SK-N-SH treated with all-trans-retinoic acid at 6 μM for 48 hours (cell line): ENCODE measurements at regions not wholly inside any gene's neighbourhood (a gene's known extent, or its start where the extent isn't known, plus 50 kb on each side); places are given as distances from the start of the nearest gene placed in this dataset.

ENCODE experiments used
- ATAC-seq: fragments of 200-7000 bp; cut with Tn5 transposase; 3 replicates; pipeline ENCODE4 v1.9.1; 2020; ENCODE audit warnings: mild to moderate bottlenecking, moderate library complexity
- ARNTL ChIP-seq: fragments of 450-650 bp; formaldehyde crosslinking; IDR thresholded peaks from 2 replicates; pipeline ENCODE4 v1.5.0; 2020; ENCODE audit warnings: low read depth, mild to moderate bottlenecking, moderate library complexity, borderline replicate concordance
- BACH2 ChIP-seq: fragments of 250-450 bp; sonication (Bioruptor Pico); IDR thresholded peaks from 2 replicates; pipeline ENCODE4 v1.9.0; 2021; ENCODE audit warnings: mild to moderate bottlenecking, borderline replicate concordance
- CSDC2 ChIP-seq: fragments of 250-450 bp; sonication (Bioruptor Pico); IDR thresholded peaks from 2 replicates; pipeline ENCODE4 v1.5.0; 2020; ENCODE audit warnings: mild to moderate bottlenecking, moderate library complexity
- ESRRG ChIP-seq: fragments of 250-450 bp; sonication (Bioruptor Pico); IDR thresholded peaks from 2 replicates; pipeline ENCODE4 v1.6.1; 2021; ENCODE audit warnings: mild to moderate bottlenecking
- GLIS3 ChIP-seq: fragments of 250-450 bp; sonication (Bioruptor Pico); IDR thresholded peaks from 2 replicates; pipeline ENCODE4 v1.5.0; 2020; ENCODE audit warnings: mild to moderate bottlenecking, moderate library complexity
- ISL1 ChIP-seq: fragments of 250-450 bp; sonication (Bioruptor Pico); IDR thresholded peaks from 2 replicates; pipeline ENCODE4 v2.1.2; 2022; ENCODE audit warnings: mild to moderate bottlenecking, moderate library complexity
- OSR1 ChIP-seq: fragments of 250-450 bp; sonication (Bioruptor Pico); IDR thresholded peaks from 2 replicates; pipeline ENCODE4 v1.8.0; 2022; ENCODE audit warnings: moderate library complexity, mild to moderate bottlenecking, inconsistent platforms
- PPARA ChIP-seq: fragments of 250-450 bp; sonication (Bioruptor Pico); IDR thresholded peaks from 2 replicates; pipeline ENCODE4 v1.5.0; 2020; ENCODE audit warnings: mild to moderate bottlenecking, borderline replicate concordance
- SNAI2 ChIP-seq: fragments of 250-450 bp; sonication (Bioruptor Pico); IDR thresholded peaks from 2 replicates; pipeline ENCODE4 v1.5.0; 2020; ENCODE audit warnings: mild to moderate bottlenecking, moderate library complexity
- TCF4 ChIP-seq: fragments of 250-450 bp; sonication (Bioruptor Pico); IDR thresholded peaks from 2 replicates; pipeline ENCODE4 v1.8.0; 2021; ENCODE audit warnings: mild to moderate bottlenecking, moderate library complexity, borderline replicate concordance
- ZC3H10 ChIP-seq: fragments of 250-450 bp; sonication (Bioruptor Pico); IDR thresholded peaks from 2 replicates; pipeline ENCODE4 v1.5.1; 2021; ENCODE audit warnings: mild to moderate bottlenecking, moderate library complexity
- ZFP3 ChIP-seq: fragments of 250-450 bp; sonication (Bioruptor Pico); IDR thresholded peaks from 2 replicates; pipeline ENCODE4 v1.5.0; 2020; ENCODE audit warnings: mild to moderate bottlenecking, moderate library complexity
- ZFP30 ChIP-seq: fragments of 450-650 bp; formaldehyde crosslinking; IDR thresholded peaks from 2 replicates; pipeline ENCODE4 v1.5.0; 2022; ENCODE audit warnings: mild to moderate bottlenecking, moderate library complexity
- ZNF565 ChIP-seq: fragments of 450-650 bp; formaldehyde crosslinking; conservative IDR thresholded peaks from 2 replicates; pipeline ENCODE4 v1.5.0; 2020; ENCODE audit warnings: low read depth, mild to moderate bottlenecking, moderate library complexity
- ZNF70 ChIP-seq: fragments of 450-650 bp; formaldehyde crosslinking; IDR thresholded peaks from 2 replicates; pipeline ENCODE4 v1.5.0; 2020; ENCODE audit warnings: mild to moderate bottlenecking, moderate library complexity
- ZNF8 ChIP-seq: fragments of 450-650 bp; formaldehyde crosslinking; IDR thresholded peaks from 2 replicates; pipeline ENCODE4 v1.5.0; 2020; ENCODE audit warnings: mild to moderate bottlenecking, moderate library complexity
- TF ChIP-seq, protein P1 (sequence below): fragments of 250-450 bp; sonication (Bioruptor Pico); IDR thresholded peaks from 2 replicates; pipeline ENCODE4 v1.5.1; 2020; ENCODE audit warnings: low read depth, mild to moderate bottlenecking, moderate library complexity
- TF ChIP-seq, protein P2 (sequence below): fragments of 250-450 bp; sonication (Bioruptor Pico); IDR thresholded peaks from 2 replicates; pipeline ENCODE4 v1.8.0; 2020; ENCODE audit warnings: mild to moderate bottlenecking, moderate library complexity, borderline replicate concordance
- TF ChIP-seq, protein P3 (sequence below): fragments of 250-450 bp; sonication (Bioruptor Pico); IDR thresholded peaks from 2 replicates; pipeline ENCODE4 v1.5.1; 2021; ENCODE audit warnings: mild to moderate bottlenecking, moderate library complexity
- TF ChIP-seq, protein P4 (sequence below): fragments of 250-450 bp; sonication (Bioruptor Pico); IDR thresholded peaks from 2 replicates; pipeline ENCODE4 v1.5.0; 2020; ENCODE audit warnings: mild to moderate bottlenecking, moderate library complexity

DNA sequence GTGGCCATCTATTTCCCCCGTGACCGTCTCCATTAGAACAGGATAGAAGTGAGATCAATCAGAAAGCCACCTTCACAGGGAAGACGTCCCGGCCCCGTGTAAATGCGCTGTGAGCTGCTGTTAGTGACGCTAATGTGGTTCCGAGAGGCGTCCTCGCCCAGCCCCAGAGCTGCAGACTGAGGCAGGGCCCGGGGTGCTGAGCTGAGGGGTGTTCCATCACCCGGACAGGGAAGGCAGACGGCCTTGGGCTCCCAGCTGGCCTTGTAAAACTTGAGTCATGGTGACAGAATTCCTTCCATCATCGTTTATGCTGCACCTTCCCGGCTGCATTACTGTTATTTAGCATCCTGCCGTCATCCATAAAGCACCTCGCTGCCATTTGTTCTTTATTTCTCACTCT is 195.3 kb upstream of the CTBP2 start:
- TF ChIP-seq CSDC2 (CRISPR knock-in tag): no peak
- TF ChIP-seq ZNF70 (CRISPR knock-in tag): no peak
- TF ChIP-seq GLIS3 (CRISPR knock-in tag): no peak
- TF ChIP-seq SNAI2: no peak
- no peak for TF ChIP-seq ZNF8
- no peak for TF ChIP-seq OSR1
- TF ChIP-seq ZFP3 (CRISPR knock-in tag): no peak
- TF ChIP-seq ISL1 (CRISPR knock-in tag): no peak
- no peak for TF ChIP-seq ZNF565 (CRISPR knock-in tag)
- TF ChIP-seq PPARA: no peak
- TF ChIP-seq ARNTL (CRISPR knock-in tag): no peak
- TF ChIP-seq ESRRG (CRISPR knock-in tag): no peak
- TF ChIP-seq ZFP30 (CRISPR knock-in tag): no peak
- TF ChIP-seq BACH2: no peak
- TF ChIP-seq, protein P1, sequence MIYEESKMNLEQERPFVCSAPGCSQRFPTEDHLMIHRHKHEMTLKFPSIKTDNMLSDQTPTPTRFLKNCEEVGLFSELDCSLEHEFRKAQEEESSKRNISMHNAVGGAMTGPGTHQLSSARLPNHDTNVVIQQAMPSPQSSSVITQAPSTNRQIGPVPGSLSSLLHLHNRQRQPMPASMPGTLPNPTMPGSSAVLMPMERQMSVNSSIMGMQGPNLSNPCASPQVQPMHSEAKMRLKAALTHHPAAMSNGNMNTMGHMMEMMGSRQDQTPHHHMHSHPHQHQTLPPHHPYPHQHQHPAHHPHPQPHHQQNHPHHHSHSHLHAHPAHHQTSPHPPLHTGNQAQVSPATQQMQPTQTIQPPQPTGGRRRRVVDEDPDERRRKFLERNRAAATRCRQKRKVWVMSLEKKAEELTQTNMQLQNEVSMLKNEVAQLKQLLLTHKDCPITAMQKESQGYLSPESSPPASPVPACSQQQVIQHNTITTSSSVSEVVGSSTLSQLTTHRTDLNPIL (CRISPR knock-in tag): no peak
- TF ChIP-seq ZC3H10 (CRISPR knock-in tag): no peak
- TF ChIP-seq, protein P2, sequence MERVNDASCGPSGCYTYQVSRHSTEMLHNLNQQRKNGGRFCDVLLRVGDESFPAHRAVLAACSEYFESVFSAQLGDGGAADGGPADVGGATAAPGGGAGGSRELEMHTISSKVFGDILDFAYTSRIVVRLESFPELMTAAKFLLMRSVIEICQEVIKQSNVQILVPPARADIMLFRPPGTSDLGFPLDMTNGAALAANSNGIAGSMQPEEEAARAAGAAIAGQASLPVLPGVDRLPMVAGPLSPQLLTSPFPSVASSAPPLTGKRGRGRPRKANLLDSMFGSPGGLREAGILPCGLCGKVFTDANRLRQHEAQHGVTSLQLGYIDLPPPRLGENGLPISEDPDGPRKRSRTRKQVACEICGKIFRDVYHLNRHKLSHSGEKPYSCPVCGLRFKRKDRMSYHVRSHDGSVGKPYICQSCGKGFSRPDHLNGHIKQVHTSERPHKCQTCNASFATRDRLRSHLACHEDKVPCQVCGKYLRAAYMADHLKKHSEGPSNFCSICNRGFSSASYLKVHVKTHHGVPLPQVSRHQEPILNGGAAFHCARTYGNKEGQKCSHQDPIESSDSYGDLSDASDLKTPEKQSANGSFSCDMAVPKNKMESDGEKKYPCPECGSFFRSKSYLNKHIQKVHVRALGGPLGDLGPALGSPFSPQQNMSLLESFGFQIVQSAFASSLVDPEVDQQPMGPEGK (CRISPR knock-in tag): no peak
- TF ChIP-seq, protein P3, sequence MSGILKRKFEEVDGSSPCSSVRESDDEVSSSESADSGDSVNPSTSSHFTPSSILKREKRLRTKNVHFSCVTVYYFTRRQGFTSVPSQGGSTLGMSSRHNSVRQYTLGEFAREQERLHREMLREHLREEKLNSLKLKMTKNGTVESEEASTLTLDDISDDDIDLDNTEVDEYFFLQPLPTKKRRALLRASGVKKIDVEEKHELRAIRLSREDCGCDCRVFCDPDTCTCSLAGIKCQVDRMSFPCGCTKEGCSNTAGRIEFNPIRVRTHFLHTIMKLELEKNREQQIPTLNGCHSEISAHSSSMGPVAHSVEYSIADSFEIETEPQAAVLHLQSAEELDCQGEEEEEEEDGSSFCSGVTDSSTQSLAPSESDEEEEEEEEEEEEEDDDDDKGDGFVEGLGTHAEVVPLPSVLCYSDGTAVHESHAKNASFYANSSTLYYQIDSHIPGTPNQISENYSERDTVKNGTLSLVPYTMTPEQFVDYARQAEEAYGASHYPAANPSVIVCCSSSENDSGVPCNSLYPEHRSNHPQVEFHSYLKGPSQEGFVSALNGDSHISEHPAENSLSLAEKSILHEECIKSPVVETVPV (CRISPR knock-in tag): no peak
- TF ChIP-seq TCF4 (CRISPR knock-in tag): no peak
- TF ChIP-seq, protein P4, sequence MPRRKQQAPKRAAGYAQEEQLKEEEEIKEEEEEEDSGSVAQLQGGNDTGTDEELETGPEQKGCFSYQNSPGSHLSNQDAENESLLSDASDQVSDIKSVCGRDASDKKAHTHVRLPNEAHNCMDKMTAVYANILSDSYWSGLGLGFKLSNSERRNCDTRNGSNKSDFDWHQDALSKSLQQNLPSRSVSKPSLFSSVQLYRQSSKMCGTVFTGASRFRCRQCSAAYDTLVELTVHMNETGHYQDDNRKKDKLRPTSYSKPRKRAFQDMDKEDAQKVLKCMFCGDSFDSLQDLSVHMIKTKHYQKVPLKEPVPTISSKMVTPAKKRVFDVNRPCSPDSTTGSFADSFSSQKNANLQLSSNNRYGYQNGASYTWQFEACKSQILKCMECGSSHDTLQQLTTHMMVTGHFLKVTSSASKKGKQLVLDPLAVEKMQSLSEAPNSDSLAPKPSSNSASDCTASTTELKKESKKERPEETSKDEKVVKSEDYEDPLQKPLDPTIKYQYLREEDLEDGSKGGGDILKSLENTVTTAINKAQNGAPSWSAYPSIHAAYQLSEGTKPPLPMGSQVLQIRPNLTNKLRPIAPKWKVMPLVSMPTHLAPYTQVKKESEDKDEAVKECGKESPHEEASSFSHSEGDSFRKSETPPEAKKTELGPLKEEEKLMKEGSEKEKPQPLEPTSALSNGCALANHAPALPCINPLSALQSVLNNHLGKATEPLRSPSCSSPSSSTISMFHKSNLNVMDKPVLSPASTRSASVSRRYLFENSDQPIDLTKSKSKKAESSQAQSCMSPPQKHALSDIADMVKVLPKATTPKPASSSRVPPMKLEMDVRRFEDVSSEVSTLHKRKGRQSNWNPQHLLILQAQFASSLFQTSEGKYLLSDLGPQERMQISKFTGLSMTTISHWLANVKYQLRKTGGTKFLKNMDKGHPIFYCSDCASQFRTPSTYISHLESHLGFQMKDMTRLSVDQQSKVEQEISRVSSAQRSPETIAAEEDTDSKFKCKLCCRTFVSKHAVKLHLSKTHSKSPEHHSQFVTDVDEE: no peak

DNA sequence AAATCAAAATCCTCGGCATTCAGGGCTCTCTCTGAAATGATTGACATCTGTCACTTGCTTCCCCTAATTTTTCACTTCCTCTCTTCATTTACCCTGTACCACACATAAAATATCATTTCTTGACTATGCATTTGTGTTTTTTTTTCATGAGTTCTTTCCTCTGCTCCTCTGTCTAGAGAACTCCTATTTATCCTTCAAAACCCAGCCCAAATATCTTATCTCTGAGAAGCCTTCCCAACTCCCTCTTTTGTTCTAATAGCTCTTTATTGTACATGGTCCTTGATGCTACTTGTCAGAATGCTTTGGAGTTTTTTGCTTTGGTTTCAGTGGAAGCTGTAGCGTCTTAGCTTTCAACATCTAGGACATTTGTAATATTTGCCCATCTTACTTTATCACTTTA is 190.2 kb upstream of the CTBP2 start:
- no peak for ATAC-seq
- TF ChIP-seq, protein P4: no peak
- TF ChIP-seq ISL1 (CRISPR knock-in tag) (no peak), TCF4 (CRISPR knock-in tag) (no peak), ZFP3 (CRISPR knock-in tag) (peak; percentile 85)

More for the DNA sequence above, 195.3 kb upstream of the CTBP2 start:
- no peak for ATAC-seq

DNA sequence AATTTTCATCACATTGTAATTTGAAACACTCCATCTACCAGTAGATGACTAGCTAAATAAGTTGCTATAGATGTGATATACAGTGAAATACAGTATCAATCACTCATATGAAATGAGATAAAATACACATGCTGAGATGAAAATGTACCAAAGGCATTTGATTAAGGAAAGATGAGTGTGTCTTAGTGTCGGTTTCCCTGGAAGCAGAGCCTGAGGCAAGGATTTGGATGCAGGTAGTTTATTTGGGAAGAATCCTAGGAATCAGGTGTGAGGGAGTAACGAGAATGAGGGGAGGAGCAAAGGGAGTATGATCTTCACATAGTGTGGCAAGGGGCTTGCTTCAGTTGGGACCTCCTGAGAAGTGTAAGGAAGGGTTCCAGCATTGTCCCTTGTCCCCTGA is 188.2 kb upstream of the CTBP2 start:
- TF ChIP-seq CSDC2 (CRISPR knock-in tag): no peak
- TF ChIP-seq, protein P1 (CRISPR knock-in tag): no peak
- ATAC-seq: no peak
